DND-41 (cell line): ENCODE measurements at regions not wholly inside any gene's neighbourhood (a gene's known extent, or its start where the extent isn't known, plus 50 kb on each side); places are given as distances from the start of the nearest gene placed in this dataset.

ENCODE experiments used
- CTCF ChIP-seq: IDR thresholded peaks from 2 replicates; pipeline ENCODE4 v1.5.1; 2012; ENCODE audit warnings: borderline replicate concordance, low read length, moderate library complexity, mild to moderate bottlenecking; ENCODE audit not compliant: poor library complexity, severe bottlenecking; ENCODE audit errors: extremely low read depth
- EZH2 ChIP-seq: IDR thresholded peaks from 3 replicates; pipeline ENCODE4 v1.6.1; 2012; ENCODE audit warnings: borderline replicate concordance, low read depth, mild to moderate bottlenecking, moderate library complexity, low read length, inconsistent platforms; ENCODE audit not compliant: severe bottlenecking

GRCh38 chr9:108417726-108418125 is 438.1 kb downstream of the ACTL7B start:
- TF ChIP-seq CTCF (no peak), EZH2 (no peak)
